ENCODE measurements at regions not wholly inside any gene's neighbourhood (a gene's known extent, or its start where the extent isn't known, plus 50 kb on each side); places are given as distances from the start of the nearest gene placed in this dataset.

DNA sequence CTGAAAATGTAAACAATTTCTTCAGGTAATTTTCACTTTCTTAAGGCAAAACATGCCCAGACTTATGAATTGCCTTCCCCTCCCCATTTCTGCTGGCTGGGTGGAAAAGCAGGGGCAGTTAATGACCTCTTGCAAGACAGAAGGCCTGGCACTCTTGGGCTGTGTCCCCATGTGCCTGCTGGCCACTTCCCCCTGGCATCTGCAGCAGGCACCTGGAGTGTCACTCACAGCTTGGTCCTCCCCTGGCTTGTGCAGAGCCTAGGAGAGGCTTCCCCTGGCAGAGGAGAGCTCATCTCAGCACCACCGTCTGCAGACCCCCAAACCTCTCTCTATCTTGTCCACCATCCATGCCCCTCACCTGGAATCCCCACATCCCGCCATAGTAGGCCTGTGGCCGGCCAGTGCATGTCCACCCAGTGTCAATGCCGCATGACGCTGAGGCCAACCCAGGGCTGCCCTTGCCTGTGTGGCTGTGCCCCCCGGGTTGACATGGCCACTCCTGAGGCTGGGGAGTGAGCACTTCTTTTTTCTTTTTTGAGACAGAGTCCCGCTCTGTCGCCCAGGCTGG is 83.5 kb upstream of the SLC22A23 start:
- TF ChIP-seq POLR2A (IDR thresholded peaks at IDR 0.05; ENCODE audit: low read length) (no peak), GATA3 (IDR thresholded peaks at IDR 0.05; ENCODE audit: borderline replicate concordance) (no peak), RNF2 (IDR thresholded peaks at IDR 0.05; ENCODE audit: borderline replicate concordance, low read depth) (no peak), EP300 (IDR thresholded peaks at IDR 0.05) (no peak), MYC (IDR thresholded peaks at IDR 0.05; ENCODE audit: borderline replicate concordance, low read length) (no peak), NPAS2 (CRISPR knock-in tag; IDR thresholded peaks at IDR 0.05; ENCODE audit: borderline replicate concordance) (no peak), MAZ (IDR thresholded peaks at IDR 0.05; ENCODE audit: borderline replicate concordance, low read depth, low read length) (no peak), RARB (CRISPR knock-in tag; IDR thresholded peaks at IDR 0.05) (no peak), KDM5A (IDR thresholded peaks at IDR 0.05) (no peak)
- TF ChIP-seq, protein P1, sequence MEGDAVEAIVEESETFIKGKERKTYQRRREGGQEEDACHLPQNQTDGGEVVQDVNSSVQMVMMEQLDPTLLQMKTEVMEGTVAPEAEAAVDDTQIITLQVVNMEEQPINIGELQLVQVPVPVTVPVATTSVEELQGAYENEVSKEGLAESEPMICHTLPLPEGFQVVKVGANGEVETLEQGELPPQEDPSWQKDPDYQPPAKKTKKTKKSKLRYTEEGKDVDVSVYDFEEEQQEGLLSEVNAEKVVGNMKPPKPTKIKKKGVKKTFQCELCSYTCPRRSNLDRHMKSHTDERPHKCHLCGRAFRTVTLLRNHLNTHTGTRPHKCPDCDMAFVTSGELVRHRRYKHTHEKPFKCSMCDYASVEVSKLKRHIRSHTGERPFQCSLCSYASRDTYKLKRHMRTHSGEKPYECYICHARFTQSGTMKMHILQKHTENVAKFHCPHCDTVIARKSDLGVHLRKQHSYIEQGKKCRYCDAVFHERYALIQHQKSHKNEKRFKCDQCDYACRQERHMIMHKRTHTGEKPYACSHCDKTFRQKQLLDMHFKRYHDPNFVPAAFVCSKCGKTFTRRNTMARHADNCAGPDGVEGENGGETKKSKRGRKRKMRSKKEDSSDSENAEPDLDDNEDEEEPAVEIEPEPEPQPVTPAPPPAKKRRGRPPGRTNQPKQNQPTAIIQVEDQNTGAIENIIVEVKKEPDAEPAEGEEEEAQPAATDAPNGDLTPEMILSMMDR (IDR thresholded peaks at IDR 0.05) = no peak
- TF ChIP-seq, protein P2, sequence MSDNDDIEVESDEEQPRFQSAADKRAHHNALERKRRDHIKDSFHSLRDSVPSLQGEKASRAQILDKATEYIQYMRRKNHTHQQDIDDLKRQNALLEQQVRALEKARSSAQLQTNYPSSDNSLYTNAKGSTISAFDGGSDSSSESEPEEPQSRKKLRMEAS (IDR thresholded peaks at IDR 0.05) = no peak
- TF ChIP-seq, protein P3, sequence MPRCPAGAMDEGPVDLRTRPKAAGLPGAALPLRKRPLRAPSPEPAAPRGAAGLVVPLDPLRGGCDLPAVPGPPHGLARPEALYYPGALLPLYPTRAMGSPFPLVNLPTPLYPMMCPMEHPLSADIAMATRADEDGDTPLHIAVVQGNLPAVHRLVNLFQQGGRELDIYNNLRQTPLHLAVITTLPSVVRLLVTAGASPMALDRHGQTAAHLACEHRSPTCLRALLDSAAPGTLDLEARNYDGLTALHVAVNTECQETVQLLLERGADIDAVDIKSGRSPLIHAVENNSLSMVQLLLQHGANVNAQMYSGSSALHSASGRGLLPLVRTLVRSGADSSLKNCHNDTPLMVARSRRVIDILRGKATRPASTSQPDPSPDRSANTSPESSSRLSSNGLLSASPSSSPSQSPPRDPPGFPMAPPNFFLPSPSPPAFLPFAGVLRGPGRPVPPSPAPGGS (IDR thresholded peaks at IDR 0.05) = no peak
